H9 (cell line): ENCODE measurements at regions not wholly inside any gene's neighbourhood (a gene's known extent, or its start where the extent isn't known, plus 50 kb on each side); places are given as distances from the start of the nearest gene placed in this dataset.

Experiments
- DNase-seq: peaks from one replicate; pipeline ENCODE4 v3.0.0-alpha.2; 2017
- H2AFZ ChIP-seq: one replicate; pipeline ENCODE4 v1.6.1; 2013; ENCODE audit warnings: mild to moderate bottlenecking, low read length, control low read depth, moderate library complexity
- H2AK5ac ChIP-seq: 2 replicates; pipeline ENCODE4 v1.6.1; 2013; ENCODE audit warnings: low read length, control low read depth, mixed read lengths; ENCODE audit not compliant: insufficient read length
- H2BK120ac ChIP-seq: one replicate; pipeline ENCODE4 v1.6.1; 2013; ENCODE audit warnings: low read depth, mild to moderate bottlenecking, low read length, control low read depth, inconsistent platforms; ENCODE audit not compliant: poor library complexity, severe bottlenecking
- H2BK12ac ChIP-seq: 2 replicates; pipeline ENCODE4 v1.6.1; 2013; ENCODE audit warnings: low read length, control low read depth, mixed read lengths, low read depth; ENCODE audit not compliant: insufficient read length
- H2BK15ac ChIP-seq: 2 replicates; pipeline ENCODE4 v1.6.1; 2013; ENCODE audit warnings: low read depth, low read length, control low read depth
- H2BK20ac ChIP-seq: one replicate; pipeline ENCODE4 v1.6.1; 2013; ENCODE audit warnings: low read depth, mild to moderate bottlenecking, low read length, control low read depth, inconsistent platforms; ENCODE audit not compliant: poor library complexity, severe bottlenecking
- H2BK5ac ChIP-seq: 2 replicates; pipeline ENCODE4 v1.6.1; 2013; ENCODE audit warnings: low read length, control low read depth, mixed read lengths; ENCODE audit not compliant: insufficient read length
- H3K14ac ChIP-seq: 2 replicates; pipeline ENCODE4 v1.6.1; 2013; ENCODE audit warnings: low read length, control low read depth; ENCODE audit not compliant: insufficient read depth
- H3K18ac ChIP-seq: 2 replicates; pipeline ENCODE4 v1.6.1; 2013; ENCODE audit warnings: low read depth, mild to moderate bottlenecking, mixed read lengths, low read length, control low read depth; ENCODE audit not compliant: insufficient read length
- H3K23ac ChIP-seq: 2 replicates; pipeline ENCODE4 v1.6.1; 2013; ENCODE audit warnings: low read length, control low read depth, mixed read lengths, low read depth; ENCODE audit not compliant: insufficient read length
- H3K23me2 ChIP-seq: 2 replicates; pipeline ENCODE4 v1.6.1; 2013; ENCODE audit warnings: low read depth, mild to moderate bottlenecking, mixed read lengths, low read length, control low read depth; ENCODE audit not compliant: insufficient read length, poor library complexity, severe bottlenecking
- H3K27ac ChIP-seq: 2 replicates; pipeline ENCODE4 v1.5.1; 2013; ENCODE audit warnings: low read length, control low read depth, mixed read lengths, low read depth; ENCODE audit not compliant: insufficient read length
- H3K27me3 ChIP-seq: 2 replicates; pipeline ENCODE4 v1.6.1; 2013; ENCODE audit warnings: low read length, control low read depth, inconsistent platforms; ENCODE audit not compliant: insufficient read depth
- H3K4ac ChIP-seq: 2 replicates; pipeline ENCODE4 v1.6.1; 2013; ENCODE audit warnings: low read depth, mild to moderate bottlenecking, control low read depth, inconsistent platforms, low read length, moderate library complexity
- H3K4me1 ChIP-seq: 2 replicates; pipeline ENCODE4 v1.6.1; 2013; ENCODE audit warnings: low read length, control low read depth, inconsistent platforms; ENCODE audit not compliant: insufficient read depth
- H3K4me2 ChIP-seq: 2 replicates; pipeline ENCODE4 v1.6.1; 2013; ENCODE audit warnings: low read length, control low read depth, mixed read lengths; ENCODE audit not compliant: insufficient read length, insufficient read depth
- H3K56ac ChIP-seq: 2 replicates; pipeline ENCODE4 v1.6.1; 2013; ENCODE audit warnings: low read depth, mild to moderate bottlenecking, mixed read lengths, low read length, control low read depth; ENCODE audit not compliant: insufficient read length
- H3K79me1 ChIP-seq: 2 replicates; pipeline ENCODE4 v1.6.1; 2013; ENCODE audit warnings: low read depth, mild to moderate bottlenecking, moderate library complexity, low read length, control low read depth, inconsistent platforms; ENCODE audit not compliant: insufficient read depth, poor library complexity, severe bottlenecking
- H3K79me2 ChIP-seq: 2 replicates; pipeline ENCODE4 v1.6.1; 2013; ENCODE audit warnings: low read length, control low read depth, inconsistent platforms; ENCODE audit not compliant: insufficient read depth
- H3K9ac ChIP-seq: 2 replicates; pipeline ENCODE4 v1.6.1; 2013; ENCODE audit warnings: low read length, control low read depth, mixed read lengths; ENCODE audit not compliant: insufficient read length; ENCODE audit errors: extremely low read depth
- H3K9me3 ChIP-seq: one replicate; pipeline ENCODE4 v1.6.1; 2013; ENCODE audit warnings: low read depth, low read length, inconsistent platforms; ENCODE audit not compliant: control insufficient read depth
- H3T11ph ChIP-seq: one replicate; pipeline ENCODE4 v1.6.1; 2013; ENCODE audit warnings: mild to moderate bottlenecking, low read length, control low read depth, inconsistent platforms
- H4K20me1 ChIP-seq: one replicate; pipeline ENCODE4 v1.6.1; 2013; ENCODE audit not compliant: control insufficient read depth, insufficient read length, insufficient read depth
- H4K5ac ChIP-seq: 2 replicates; pipeline ENCODE4 v1.6.1; 2013; ENCODE audit warnings: low read depth, mild to moderate bottlenecking, mixed read lengths, low read length, control low read depth; ENCODE audit not compliant: insufficient read length
- H4K8ac ChIP-seq: replicated peaks from 2 replicates; pipeline ENCODE4 v1.6.1; 2013; ENCODE audit warnings: low read length, control low read depth, mixed read lengths, low read depth; ENCODE audit not compliant: insufficient read length
- H4K91ac ChIP-seq: 2 replicates; pipeline ENCODE4 v1.6.1; 2013; ENCODE audit warnings: low read depth, mild to moderate bottlenecking, moderate library complexity, mixed read lengths, low read length, control low read depth; ENCODE audit not compliant: insufficient read length
- H3K27ac Mint-ChIP-seq, 3 experiments: 2 replicates in 2 of 3; 3 replicates in 1 of 3; pipeline ENCODE4 v1.8.0; 2020 to 2021; ENCODE audit warnings: mixed read lengths in 3 of 3, mild to moderate bottlenecking in 1 of 3, moderate library complexity in 1 of 3
- H3K27me3 Mint-ChIP-seq: 2 replicates; pipeline ENCODE4 v1.8.0; 2021; ENCODE audit warnings: low read depth, mild to moderate bottlenecking, moderate library complexity, mixed read lengths
- H3K36me3 Mint-ChIP-seq, 3 experiments: 2 replicates in 2 of 3; 3 replicates in 1 of 3; pipeline ENCODE4 v1.8.0; 2020 to 2021; ENCODE audit warnings: low read depth in 3 of 3, mixed read lengths in 3 of 3; ENCODE audit not compliant: insufficient read depth in 1 of 3
- H3K4me1 Mint-ChIP-seq, 2 experiments: 2 replicates each; pipeline ENCODE4 v1.8.0; 2020; ENCODE audit warnings: mixed read lengths in 2 of 2
- H3K4me3 Mint-ChIP-seq, 2 experiments: 2 replicates in 1 of 2; 3 replicates in 1 of 2; pipeline ENCODE4 v1.8.0; 2020 to 2021; ENCODE audit warnings: mild to moderate bottlenecking in 2 of 2, mixed read lengths in 2 of 2, moderate library complexity in 1 of 2
- H3K9me3 Mint-ChIP-seq, 2 experiments: 2 replicates in 1 of 2; 3 replicates in 1 of 2; pipeline ENCODE4 v1.8.0; 2020; ENCODE audit warnings: mild to moderate bottlenecking in 2 of 2, mixed read lengths in 2 of 2, moderate library complexity in 1 of 2
- WGBS: extraction: QIAGEN DNeasy Blood & Tissue Kit; methylation state at CpG from one replicate; pipeline ENCODE4 v1.1.7; 2013; ENCODE audit warnings: missing lambda C conversion rate, low lambda C conversion rate, mixed read lengths; ENCODE audit not compliant: insufficient read length; ENCODE audit errors: extremely low coverage; 5-methylcytosine and 5-hydroxymethylcytosine counted together
- TF ChIP-seq, protein P1 (sequence below): fragments of 200-600 bp; sonication (generic); conservative IDR thresholded peaks from 3 replicates; pipeline ENCODE4 v1.8.0; 2021; ENCODE audit warnings: antibody characterized with exemption, mild to moderate bottlenecking

DNA sequence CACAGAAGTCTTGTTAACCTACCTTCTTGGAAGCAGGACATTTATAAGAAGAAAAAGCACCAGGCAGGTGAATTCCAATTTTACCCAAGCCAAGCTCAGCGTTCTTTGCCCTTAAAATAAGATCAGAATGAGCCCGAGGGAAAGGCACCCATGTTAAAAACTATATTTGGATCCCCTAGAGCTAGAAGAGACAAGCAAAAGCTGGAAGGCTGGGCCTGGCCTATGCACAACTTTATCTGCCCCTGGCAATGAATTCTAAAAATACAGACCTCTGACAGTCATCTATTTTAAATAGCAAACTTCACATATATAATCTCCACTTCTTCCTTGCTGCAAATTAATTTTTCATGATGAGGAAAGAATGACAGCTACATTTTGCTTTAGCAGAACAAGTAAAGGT, 180.9 kb downstream of the FGFR2 start:
- Histone ChIP-seq H3K9ac (no peak overlapping the region), H4K8ac (no peak overlapping the region), H3K56ac (no peak overlapping the region), H3K79me2 (no peaks in the 10 kb centered on the region), H4K20me1 (no peaks in the 10 kb centered on the region), H2BK12ac (no peak overlapping the region), H3K4me2 (no peak overlapping the region), H3K4me1 (no peaks in the 10 kb centered on the region), H3K18ac (no peak overlapping the region), H3K79me1 (no peaks in the 10 kb centered on the region), H2AK5ac (no peak overlapping the region), H4K91ac (no peak overlapping the region), H3K27me3 (no peaks in the 10 kb centered on the region), H4K5ac (no peak overlapping the region), H3K4ac (no peak overlapping the region), H2BK5ac (no peak overlapping the region), H3K23ac (no peak overlapping the region), H3K23me2 (no peaks in the 10 kb centered on the region), H2BK20ac (no peak overlapping the region), H3K9me3 (no peaks in the 10 kb centered on the region), H3T11ph (no peak overlapping the region), H2BK120ac (no peak overlapping the region), H3K27ac (no peak overlapping the region), H3K14ac (no peak overlapping the region), H2BK15ac (no peak overlapping the region), H2AFZ (no peak overlapping the region)
- no CpG with 5 or more reads among the region's 2 CpGs for WGBS
- Mint-ChIP-seq H3K27me3 (no peaks in the 10 kb centered on the region), H3K36me3 (peaks cover 0 to 9% (median 3%) of the 10 kb centered on the region in 3 experiments; a peak in 2 of 7 replicates), H3K9me3 (peaks cover 7 to 12% of the 10 kb centered on the region in 2 experiments; a peak in 4 of 5 replicates), H3K4me1 (peaks cover 13 to 20% of the 10 kb centered on the region in 2 experiments), H3K27ac (no peak overlapping the region), H3K4me3 (no peak overlapping the region)
- TF ChIP-seq, protein P1, sequence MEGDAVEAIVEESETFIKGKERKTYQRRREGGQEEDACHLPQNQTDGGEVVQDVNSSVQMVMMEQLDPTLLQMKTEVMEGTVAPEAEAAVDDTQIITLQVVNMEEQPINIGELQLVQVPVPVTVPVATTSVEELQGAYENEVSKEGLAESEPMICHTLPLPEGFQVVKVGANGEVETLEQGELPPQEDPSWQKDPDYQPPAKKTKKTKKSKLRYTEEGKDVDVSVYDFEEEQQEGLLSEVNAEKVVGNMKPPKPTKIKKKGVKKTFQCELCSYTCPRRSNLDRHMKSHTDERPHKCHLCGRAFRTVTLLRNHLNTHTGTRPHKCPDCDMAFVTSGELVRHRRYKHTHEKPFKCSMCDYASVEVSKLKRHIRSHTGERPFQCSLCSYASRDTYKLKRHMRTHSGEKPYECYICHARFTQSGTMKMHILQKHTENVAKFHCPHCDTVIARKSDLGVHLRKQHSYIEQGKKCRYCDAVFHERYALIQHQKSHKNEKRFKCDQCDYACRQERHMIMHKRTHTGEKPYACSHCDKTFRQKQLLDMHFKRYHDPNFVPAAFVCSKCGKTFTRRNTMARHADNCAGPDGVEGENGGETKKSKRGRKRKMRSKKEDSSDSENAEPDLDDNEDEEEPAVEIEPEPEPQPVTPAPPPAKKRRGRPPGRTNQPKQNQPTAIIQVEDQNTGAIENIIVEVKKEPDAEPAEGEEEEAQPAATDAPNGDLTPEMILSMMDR = no peak
- DNase-seq = no peak
